AG08396 (cell line): ENCODE measurements at regions not wholly inside any gene's neighbourhood (a gene's known extent, or its start where the extent isn't known, plus 50 kb on each side); places are given as distances from the start of the nearest gene placed in this dataset.

Source experiments
- DNase-seq: peaks from one replicate; pipeline ENCODE4 v3.0.0; 2012; ENCODE audit warnings: low spot score, mixed read lengths

DNA sequence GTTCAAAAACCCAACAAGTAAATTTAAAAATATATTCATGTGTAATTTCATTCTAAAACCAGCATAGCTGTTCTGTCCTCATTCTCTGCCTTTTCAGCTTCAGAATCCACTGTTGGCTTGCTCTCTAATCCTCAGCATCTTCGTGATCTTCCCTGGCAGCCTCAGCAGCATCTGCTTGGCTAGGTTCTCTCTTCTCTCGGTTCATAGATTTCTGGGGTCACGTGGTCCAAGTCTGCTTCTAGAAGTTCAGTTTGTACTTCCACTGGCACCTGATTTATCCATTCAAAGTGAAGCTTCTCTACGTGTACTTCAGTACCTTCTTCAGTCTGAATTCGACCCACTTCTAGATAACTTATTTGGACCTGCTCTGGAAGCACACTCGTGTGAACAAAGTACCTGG, 245.7 kb downstream of the EPM2A start:
- DNase-seq: no peak

DNA sequence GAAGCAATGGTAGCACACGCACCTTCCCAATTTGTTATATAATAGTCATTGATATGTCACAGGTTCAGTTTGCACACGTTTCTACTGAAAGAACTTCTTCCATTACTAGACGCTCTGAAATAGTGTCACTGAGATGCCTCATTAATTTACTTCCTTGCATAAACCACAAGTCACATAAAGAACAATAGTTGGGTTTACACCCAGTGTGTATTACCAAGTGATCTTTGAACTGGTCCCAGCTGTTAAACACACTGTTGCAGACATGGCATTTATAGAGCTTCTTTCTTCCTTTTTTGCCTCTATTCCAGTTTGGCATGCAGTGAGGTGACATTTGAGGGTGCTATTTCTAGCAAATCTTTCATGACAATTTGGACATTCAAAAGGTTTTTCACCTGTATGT, 245.3 kb downstream of the EPM2A start:
- no peak for DNase-seq

DNA sequence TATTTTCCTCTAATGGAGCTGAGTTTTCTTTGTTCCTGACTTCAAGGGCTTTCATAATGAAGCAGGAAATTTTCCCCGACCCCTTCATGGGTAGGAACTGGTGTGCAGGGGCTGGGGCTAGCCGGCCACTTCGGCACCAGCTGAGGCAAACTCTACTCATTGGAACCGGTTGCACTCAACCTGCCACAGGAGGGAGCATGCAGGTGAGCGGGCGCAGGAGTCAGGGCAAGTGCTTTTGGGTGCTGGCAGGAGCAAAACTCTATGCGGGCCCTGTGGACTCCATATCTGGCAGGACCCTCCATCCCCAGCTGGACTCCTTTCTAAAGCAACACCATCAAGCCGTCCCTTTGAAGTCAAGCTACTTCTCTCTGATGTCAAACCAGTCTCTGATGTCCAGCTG, 244.2 kb downstream of the EPM2A start:
- DNase-seq: no peak

DNA sequence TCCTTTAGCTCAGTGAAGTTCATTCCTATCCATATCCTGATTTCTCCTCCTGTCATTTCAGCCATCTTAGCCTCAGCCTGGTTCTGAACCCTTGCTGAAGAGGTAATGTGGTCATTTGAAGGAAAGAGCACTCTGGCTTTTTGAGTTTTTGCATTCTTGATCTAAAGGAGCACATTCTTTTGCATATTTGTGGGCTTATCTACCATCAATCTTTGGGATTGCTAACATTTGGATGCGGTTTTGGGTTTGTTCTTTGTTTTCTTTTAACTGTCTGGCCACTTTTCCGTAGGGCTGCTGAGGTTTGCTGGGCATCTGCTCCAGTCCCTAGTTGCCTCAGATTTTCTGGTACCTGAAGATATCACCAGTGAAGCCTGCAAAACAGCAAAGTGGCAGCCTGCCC, 238.3 kb downstream of the EPM2A start:
- DNase-seq: no peak

DNA sequence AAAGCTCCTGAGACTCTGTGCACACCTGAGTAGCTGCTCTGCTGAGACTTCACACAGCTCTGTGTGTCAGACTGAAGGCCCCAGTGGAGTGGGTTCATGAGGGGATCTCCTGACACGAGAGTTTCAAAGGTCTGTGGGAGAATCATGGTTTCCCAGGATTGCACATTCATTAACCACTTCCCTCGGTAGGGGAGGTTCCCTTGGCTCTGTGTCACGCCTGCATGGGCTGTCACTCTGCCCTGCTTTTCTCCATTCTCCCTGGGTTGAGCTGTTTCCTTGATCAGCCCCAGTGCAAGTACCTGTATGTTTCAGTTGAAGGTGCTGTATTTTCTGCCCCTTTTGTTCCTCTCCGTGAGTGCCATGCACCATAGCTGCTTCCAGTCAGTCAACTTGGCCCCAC, 236.9 kb downstream of the EPM2A start:
- DNase-seq: no peak

DNA sequence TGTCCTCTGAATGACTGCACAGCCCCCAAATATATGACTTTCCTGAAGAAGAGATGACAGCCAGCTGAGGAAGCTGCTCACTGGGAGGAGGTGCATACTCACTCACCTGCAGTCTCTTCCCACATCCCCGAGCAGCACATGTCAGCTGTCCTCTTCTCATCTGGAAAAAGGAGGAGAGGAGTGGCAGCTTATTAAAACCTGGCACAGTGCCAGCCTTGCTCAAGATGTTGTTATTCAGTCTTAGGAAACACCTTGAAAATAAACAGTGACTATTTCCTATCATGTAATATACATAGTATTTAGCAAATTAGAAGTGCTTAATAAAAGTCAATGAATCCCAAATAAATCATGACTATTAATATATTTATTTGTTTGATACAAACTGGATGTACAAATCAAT, 232.9 kb downstream of the EPM2A start:
- no peak for DNase-seq

- no peak for DNase-seq
Measured at GRCh38 chr6:145506136-145506535, 229.2 kb downstream of the EPM2A start.

GRCh38 chr6:145506565-145506964, 228.8 kb downstream of the EPM2A start:
- no peak for DNase-seq

- DNase-seq: no peak
Measured at GRCh38 chr6:145507239-145507638, 228.1 kb downstream of the EPM2A start.

GRCh38 chr6:145508107-145508506, 227.2 kb downstream of the EPM2A start:
- no peak for DNase-seq

- no peak for DNase-seq
Measured at GRCh38 chr6:145517492-145517891, 217.8 kb downstream of the EPM2A start.

DNA sequence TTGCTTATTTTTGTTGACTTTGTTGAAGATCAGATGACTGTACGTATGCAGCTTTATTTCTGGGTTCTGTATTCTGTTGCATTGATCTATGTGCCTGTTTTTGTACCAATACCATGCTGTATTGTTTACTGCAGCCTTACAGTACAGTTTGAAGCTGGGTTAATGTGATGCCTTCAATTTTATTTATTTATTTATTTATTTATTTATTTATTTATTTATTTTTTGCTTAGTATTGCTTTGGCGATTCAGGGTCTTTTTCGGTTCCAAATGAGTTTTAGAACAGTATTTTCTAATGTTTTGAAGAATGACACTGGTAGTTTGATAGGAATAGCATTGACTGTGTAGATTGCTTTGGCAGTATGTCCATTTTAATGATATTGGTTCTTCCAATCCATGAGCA, 210.3 kb downstream of the EPM2A start:
- DNase-seq: no peak

DNA sequence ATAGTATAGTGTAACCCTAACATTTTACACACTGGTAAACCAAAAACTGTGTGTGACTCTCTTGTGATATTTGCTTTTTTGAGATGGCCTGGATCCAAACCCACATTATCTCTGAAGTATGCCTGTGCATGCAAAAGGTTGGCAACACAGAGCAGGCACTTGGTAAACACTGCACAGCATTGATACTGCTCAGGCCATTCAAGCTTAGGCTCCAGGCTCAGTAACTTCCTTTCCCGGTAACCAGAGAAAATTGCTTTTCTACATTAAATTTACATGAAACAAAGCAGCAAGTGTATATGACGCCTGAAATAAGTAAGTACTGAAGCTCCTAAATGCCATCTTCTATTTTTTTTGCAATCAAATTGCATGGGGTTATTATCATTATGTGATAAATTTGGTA, 205.7 kb downstream of the EPM2A start:
- DNase-seq: no peak

- no peak for DNase-seq
Measured at GRCh38 chr6:145530454-145530853, 204.9 kb downstream of the EPM2A start.

GRCh38 chr6:145531032-145531431, 204.3 kb downstream of the EPM2A start:
- DNase-seq: no peak

DNA sequence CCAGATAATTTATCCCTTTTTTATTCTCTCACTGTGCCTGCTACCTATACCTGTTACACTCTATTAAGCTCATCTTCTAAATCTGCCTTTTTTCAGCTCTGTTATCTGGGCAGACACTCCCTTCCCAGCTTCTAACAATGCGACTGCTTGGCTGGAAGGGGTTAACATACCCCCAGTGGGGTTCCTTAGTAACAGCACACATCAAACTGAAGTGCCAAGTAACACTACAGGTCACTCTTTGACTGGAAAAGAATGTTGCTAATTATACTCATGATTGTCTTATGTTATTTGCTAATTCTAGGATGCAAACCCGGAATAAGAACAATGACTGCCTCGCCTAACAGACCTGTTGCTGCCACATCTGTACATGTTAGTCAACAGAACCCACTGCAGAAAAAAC, 203.5 kb downstream of the EPM2A start:
- DNase-seq: no peak

GRCh38 chr6:145532361-145532760, 203.0 kb downstream of the EPM2A start:
- DNase-seq: no peak

- DNase-seq: no peak
Measured at GRCh38 chr6:145534989-145535388, 200.3 kb downstream of the EPM2A start.

- no peak for DNase-seq
Measured at GRCh38 chr6:145538989-145539388, 196.3 kb downstream of the EPM2A start.

- no peak for DNase-seq
Measured at GRCh38 chr6:145539831-145540230, 195.5 kb downstream of the EPM2A start.

DNA sequence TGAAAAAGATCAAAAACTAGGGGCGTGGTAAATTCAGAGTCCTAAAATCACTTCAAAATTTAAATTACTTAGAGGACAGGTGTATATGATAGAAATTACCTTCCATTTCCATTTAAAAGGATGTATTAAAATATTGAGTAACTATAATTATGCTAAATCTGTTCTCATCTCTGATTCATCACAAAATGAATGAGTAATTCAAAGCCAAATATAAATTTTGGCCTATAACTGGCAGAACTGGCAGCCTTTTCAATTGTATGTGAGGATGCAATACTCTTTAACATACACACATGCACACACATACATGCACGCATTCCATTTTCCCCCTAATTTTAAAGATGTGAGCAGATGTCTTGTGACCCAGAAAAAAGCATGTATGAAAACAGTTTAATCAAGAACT, 194.6 kb downstream of the EPM2A start:
- DNase-seq: no peak

DNA sequence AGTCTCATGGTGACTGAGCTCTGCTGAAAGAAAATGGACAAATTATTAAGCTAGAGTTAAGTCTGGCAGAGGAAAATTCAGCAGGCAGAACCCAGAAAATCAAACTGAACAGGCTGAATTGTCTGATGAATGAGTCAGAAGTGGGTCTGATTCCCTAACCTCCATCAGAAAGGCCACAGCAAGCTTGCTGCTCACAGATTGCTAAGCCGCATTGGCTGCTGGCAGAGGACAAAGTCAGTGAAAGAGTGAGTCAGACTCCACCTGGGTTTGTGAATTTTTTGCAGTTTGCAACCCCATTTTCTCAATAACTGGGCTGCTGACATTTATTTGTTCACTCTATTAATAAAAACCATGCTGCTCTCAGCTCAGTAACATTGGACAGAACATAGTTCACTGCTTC, 191.3 kb downstream of the EPM2A start:
- peak; percentile 7 for DNase-seq

- no peak for DNase-seq
Measured at GRCh38 chr6:145544514-145544913, 190.8 kb downstream of the EPM2A start.

DNA sequence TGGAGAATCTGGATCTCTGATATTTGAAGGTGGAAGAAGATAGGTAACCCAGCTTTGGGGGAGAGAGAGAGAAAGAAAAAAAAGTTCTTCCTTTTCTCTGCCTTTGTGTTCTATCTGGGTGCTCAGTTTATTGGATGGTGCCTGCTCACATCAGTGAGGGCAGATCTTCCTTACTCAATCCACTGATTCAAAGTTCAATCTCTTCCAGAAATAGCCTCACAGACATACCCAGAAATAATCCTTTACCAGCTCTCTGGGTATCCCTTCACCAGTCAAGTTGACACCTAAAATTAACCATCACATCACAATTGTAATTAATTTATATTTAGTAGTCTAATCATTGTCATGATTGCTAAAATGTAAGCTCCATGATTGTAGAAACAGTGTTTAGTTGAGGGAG, 189.1 kb downstream of the EPM2A start:
- no peak for DNase-seq

GRCh38 chr6:145547594-145548335, 187.6 kb downstream of the EPM2A start:
- no peak for DNase-seq
